ENCODE measurements at regions not wholly inside any gene's neighbourhood (a gene's known extent, or its start where the extent isn't known, plus 50 kb on each side); places are given as distances from the start of the nearest gene placed in this dataset.
"Not testable (repeated sequence)": the region's sequence is repeated elsewhere in the genome, so short reads cannot be mapped to it uniquely, and the experiment has no call there.

DNA sequence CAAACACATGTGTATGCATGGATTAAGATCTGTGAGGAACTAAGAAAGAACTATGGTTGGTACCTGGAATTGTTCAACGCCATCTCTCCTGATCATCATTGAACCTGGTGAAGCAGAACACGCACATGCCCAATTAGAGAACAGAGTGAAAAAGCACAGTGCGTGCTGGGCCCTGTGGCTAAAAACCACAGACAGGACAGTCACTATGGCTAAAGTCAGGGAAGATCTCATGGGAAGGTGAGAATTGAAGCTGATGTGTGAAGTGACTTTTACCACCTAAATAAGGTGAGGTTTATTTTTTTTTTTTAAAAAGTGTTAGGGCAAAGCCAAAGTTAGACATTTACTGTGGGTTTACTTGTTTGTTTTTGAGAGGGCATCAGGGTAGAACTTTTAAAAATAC is 215.0 kb downstream of the SLC38A4 start:
- DNase-seq: no peak

DNA sequence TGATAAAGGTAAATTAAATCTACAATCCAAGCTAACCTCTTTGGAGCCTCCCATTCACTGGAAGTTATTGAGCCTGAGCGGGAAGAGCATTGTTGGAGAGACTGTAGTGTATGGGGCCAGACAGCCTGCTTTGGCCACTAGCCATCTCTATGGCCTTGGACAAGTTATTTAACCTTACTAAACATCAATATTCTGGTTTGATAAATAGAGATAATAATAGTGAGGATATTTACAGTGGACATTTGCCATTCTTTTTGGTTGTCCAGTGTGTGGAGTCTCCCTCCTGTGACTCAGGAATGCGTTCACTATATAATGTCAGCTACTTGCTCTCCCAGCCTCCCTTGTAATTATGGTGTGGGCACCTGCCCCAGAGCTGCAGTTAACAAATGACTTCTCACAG is 216.1 kb downstream of the SLC38A4 start:
- DNase-seq: no peak

DNA sequence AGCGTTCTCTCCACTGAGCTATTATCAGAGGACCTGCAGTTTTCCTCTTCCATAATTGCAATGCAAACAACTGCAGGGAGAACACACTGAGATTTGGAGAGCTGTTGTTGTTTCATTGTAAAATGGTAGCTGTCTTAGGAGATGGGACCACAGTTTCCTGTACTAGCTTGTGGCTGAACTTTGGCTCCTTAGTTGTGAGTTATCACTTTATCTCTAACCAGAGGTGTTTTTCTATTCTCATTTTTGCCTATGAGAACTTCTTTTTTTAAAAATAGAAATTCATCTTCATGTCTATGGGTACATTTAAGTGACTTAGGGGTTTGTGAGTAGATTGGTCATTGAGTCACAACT is 216.5 kb downstream of the SLC38A4 start:
- no peak for DNase-seq

DNA sequence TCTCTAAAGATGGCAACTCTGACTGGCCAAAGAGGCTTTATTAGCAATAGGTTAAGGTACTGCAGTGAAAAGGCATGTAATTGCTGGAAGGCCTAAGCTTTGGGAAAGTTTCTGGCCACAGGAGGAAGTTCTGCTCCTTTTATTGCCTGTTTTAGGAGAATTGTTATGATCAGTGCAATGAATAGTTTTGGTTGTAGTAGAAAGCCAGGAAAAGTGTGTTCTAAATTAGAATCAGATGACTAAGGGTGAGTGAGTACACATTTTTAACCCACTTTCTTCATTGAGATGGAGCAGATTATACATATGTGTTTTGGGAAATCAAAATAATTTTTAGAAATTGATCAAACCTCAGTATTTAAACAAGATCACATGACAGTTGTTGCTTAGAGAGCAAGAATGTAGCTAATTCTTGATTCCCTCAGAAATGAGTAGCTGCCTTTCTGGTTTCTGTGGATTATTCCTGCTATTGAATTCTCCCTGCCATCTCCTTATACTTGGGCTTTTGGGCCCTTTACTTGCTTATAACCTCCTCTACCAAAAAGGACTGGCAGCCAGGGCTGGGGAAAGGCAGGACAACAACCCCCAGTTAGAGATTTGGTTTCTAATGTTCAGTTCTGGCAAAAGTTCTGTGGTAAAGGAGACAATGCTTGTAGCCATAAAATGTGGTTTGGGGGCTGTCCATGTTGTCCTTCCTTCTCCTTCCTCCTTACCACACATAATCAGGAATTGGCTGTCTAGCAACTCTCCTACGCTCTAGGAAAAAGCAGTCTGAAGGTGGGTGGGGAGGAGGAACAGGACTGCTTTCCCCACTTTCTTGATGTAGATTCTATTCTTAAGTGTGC is 217.1 kb downstream of the SLC38A4 start:
- no peak for DNase-seq

DNA sequence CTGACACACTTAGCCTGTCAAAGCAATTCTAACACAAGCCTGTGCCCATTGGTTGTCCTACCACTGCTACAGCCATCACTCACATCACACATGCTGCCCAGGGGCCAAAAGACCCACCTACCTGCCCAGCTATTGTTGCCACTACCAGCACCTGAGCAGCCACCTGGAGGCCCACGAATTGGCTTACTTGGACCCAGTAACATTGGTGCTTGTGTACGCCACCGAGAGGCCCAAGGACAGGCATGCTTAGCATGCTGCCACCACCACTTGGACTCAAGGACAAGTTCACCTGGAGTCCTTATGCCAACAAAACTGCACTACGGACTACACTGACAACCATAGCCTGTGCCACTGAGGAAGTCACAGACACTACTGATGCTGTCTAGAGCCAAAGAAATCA is 221.1 kb downstream of the SLC38A4 start:
- no peak for DNase-seq

DNA sequence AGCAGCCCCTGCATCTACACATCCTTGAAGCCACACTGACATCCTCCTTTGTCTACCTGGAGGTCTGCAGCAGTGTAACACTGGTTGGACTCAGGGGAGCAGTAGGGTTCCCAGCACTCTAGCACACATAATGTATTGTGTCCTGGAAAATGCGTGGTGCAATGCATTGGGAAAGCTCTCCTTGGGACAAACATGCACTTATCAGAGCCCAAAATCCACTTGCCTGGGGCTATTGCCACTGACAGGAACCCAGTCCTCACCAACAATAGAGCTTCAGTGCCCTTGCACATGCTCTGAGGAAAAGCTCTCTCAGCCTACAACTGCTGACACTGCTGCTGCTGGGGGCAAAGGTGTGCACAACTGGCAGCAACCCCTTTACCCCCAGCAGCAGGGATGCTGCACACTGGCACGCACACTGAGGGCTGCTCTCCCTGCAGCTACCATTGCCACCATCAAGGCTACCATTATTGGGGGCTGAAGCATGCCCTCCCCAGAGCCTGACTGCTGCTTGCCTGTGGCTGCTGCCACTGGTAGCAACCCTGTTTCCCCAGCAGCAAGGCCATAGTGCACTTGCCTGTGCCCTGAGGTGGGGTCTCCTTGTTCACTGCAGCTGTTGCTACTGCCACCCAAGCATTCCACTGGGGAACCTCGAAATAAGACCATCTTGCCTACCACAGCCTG is 221.9 kb downstream of the SLC38A4 start:
- DNase-seq: no peak

DNA sequence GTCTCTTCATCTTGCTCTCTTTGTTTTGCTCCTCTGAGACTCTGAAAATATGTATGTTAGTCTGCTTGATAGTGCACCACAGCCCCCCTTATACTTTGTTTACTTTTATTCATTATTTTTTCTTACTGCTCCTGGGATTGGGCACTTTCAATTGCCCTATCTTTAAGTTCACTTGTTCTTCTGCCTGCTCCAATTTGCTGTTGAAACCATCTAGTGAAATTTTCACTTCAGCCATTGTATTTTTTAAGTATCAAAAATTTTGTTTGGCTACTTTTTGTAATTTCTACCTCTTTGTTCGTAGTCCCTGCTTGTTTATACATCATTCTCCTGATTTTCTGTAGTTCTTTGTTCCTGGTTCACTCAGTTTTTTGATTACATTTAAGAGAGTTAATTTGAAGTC is 223.3 kb downstream of the SLC38A4 start:
- DNase-seq: no peak

DNA sequence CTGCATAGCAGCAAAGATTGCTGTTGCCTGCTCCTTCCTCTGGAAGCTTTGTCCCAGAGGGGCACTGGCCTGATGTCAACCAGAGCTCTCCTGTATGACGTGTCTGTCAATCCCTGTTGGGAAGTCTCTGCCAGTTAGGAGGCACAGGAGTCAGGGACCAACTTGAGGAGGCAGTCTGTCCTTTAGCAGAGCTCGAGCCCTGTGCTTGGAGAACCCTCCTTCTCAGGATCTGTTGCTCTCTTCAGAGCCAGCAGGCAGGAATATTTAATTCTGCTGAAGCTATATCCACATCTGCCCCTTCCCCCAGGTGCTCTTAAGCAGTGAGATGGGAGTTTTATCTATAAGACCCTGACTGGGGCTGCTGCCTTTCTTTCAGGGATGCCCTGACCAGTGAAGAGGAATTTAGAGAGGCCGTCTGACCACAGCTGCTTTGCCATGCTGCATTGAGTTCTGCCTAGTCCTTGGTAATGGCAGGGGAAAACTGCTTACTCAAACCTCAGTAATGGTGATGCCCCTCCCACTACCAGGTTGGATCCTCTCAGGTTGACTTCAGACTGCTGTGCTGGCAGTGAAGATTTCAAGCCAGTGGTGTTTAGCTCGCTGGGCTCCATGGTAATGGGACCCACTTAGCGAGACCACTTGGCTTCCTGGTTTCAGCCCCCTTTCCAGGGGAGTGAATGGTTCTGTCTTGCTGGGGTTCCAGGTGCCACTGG is 218.6 kb upstream of the SLC38A2 start:
- DNase-seq: no peak

DNA sequence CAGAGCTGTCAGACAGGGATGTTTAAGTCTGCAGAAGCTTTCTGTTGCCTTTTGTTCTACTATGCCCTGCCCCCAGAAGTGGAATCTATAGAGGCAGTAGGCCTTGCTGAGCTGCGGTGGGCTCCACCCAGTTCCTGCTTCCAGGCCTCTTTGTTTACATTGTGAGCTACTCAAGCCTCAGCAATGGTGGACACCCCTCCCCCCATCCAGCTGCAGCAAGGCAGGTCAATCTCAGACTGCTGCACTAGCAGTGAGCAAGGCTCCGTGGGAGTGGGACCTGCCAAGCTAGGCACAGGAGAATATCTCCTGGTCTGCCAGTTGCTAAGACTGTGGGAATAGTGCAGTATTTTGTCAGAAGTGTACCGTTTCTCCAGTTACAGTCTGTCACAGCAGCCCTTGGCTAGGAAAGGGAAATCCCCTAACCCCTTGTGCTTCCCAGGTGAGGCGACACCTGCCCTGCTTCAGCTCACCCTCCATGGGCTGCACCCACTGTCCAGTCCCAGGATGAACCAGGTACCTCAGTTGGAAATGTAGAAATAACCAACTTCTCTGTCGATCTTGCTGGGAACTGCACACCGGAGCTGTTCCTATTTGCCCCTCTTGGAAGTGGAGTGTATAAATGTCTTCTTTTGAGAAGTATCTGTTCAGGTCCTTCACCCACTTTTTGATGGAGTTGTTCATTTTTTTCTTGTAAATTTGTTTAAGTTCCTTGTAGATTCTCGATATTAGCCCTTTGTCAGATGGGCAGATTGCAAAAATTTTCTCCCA is 213.5 kb upstream of the SLC38A2 start:
- no peak for DNase-seq

DNA sequence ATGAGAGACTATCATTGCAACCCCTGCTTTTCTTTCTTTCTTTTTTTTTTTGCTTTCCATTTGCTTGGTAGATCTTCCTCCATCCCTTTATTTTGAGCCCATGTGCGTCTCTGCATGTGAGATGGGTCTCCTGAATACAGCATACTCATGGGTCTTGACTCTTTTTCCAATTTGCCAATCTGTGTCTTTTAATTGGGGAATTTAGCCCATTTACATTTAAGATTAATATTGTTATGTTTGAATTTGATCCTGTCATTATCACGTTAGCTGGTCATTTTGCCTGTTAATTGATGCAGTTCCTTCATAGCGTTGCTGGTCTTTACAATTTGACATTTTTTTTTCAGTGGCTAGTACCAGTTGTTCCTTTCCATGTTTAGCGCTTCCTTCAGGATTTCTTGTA is 211.5 kb upstream of the SLC38A2 start:
- not testable (repeated sequence) for DNase-seq

DNA sequence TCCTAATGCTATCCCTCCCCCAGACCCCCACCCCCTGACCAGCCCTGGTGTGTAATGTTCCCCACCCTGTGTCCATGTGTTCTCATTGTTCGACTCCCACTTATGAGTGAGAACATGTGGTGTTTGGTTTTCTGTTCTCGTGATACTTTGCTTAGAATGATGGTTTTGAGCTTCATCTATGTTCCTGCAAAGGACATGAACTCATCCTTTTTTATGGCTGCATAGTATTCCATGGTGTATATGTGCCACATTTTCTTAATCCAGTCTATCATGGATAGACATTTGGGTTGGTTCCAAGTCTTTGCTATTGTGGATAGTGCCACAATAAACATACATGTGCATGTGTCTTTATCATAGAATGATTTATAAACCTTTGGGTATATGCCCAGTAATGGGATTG is 209.4 kb upstream of the SLC38A2 start:
- not testable (repeated sequence) for DNase-seq

DNA sequence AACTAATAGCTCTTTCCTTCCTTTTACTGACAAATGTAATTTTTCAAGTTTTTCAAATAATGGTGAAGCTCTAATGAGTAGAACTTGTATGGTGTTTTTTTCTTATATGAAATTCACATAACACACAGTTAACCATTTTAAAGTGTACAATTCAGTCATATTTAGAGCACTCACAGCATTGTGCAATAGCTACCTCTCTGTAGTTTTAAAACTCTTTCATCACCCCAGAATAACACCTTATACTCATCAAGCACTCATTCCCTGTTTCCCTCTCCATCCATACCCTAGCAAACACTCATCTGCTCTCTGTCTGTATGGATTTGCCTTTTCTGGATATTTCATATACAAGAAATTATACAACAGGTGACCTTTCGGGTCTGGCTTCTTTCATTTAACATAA is 207.9 kb upstream of the SLC38A2 start:
- DNase-seq: no peak

DNA sequence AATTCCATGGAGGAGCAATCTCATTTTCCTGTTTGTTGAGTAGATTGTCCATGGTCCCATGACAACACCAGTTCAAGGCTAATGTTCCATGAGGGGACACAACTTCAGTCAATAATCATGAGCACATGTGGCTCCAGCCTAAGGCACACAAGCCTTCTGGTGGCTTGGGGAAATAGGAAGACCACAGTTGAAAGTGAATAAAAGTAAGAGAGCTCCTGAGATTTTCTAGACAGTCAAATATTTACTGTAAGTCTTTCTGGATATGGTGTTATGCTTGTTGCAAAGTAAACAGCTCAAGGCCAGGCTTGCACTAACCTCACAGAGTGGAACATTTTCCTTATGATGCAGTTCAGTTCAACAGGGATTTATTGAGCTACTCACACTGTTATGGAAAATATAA is 206.9 kb upstream of the SLC38A2 start:
- no peak for DNase-seq

DNA sequence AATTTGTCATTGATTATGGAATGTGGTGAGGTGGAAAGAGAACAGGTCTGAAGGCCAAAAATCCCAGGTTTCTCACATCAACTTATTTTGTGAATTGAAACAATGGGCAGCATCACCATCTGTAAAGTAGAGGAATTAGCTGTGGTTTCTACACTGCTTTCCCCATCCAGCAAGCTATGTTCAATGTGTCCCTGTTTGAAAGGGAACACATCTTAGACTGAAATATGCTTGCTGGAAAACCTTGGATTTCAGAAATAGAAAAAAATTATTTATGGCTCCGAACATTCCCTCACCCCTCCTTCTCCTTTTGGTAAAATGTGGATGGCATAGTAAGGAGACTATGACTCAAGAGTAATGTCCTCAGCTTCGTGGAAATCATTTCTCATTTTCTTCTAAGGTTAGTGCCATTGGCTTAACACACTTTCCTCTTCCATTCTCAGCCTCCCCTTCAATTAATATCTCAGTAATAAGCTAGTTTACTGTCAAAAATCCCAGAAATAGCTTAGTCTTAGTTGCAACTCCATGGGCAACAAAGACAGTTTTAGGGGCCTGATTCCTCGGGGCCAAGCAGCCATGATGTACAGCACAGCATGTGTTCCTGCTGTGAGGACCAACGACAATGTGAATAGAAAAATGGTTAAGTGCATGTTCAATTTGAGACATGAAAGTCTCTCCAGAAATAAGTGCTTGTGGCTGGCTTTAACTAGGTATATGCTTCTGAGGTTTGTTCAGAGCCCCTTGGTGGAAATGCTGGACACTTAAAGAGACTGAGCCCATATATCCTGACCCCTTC is 205.8 kb upstream of the SLC38A2 start:
- no peak for DNase-seq

DNA sequence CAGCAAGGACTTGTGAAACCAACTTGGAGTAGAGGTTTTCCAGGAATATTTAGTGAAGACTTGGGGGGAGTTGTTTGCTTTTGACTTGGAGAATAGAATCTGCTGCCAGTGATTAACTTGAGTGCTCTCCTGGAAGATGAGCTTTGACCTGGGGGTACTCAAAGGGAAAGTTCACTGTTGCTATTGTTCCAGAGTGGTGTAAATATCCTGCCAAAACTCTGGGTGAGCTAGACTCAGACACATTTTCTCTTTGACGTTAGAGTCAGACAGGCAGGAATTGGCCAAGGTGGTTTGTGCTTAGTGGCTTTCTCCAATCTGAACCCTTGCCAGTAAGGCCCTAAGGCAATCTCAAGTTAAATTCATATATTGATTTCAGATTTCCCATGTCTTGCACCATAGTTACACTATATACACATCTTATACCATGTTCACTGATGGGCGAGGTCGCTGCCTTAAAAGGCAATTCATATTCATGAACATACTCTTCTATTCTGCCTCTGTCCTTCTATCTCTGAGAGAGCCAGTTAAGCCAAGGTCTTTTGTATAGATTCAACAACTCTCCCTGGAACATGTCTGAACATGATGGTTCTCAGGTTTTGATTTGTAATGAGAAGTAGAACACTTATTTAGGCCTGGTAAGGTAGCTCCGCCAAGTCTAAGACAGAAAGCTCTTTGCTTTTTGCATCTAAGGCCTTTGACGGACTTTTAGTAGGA is 204.6 kb upstream of the SLC38A2 start:
- DNase-seq: no peak

DNA sequence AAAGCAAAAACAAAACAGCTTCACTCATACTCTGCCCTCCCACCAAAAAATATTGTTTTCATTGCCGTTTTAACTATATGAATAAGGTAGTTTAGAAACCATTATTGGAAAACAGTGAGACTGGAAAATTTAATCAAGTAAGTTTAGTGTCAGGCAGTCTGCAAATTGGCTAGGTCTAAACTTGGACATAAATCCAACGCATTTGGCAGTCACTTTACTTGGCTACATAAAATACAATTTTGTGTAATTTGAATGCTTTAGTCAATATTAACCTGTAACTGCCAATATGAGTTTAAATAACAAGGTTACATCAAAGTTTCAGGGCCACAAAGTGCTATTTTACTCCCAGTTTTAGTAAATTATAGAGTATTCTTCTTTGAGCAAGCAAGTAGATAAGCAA is 202.3 kb upstream of the SLC38A2 start:
- no peak for DNase-seq

DNA sequence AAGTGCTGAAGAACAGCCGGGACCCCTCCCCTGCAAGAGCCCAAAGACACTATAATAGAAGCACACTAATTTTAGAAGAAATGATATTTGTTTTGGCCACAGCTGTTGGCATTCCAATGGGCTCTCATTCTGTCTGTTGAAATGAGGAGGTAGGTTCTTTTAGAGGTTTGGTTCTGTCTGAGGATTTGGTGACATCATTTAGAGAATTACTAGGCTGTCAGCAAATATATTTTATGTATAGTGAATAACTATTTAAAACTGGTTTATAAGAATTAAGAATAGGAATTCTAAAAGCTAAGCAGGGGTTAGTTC is 200.7 kb upstream of the SLC38A2 start:
- DNase-seq: no peak

DNA sequence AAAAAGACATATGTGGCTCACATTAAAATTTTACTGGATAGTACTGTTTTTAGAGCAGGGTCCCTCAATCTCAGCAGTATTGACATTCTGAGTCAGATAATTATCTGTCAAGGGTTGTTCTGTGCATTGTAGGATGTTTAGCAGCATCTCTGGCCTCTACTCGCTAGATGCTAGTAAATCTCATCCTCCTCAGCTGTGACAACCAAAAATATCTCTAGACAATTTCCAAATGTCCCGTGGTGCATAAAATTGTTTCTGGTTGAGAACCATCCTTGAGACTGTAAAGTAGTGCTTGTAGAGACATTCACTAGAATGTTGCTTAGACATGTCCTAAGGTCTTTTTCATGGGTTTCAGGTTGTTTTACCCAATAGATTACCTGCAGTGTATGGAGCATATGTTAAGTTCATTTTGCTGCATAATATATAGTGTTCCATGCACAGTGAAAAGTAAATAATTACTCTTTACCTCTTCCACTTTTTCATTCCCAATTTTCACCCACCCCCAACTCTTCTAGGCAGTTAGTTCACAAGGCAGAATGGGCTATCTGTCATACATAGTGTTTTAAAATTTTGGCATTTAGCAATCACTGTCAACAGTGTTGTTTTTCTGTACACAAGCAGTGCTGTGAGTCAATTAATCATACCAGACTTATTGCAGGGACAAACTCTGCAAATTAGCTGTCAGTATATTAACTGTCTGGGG is 200.2 kb upstream of the SLC38A2 start:
- no peak for DNase-seq

DNA sequence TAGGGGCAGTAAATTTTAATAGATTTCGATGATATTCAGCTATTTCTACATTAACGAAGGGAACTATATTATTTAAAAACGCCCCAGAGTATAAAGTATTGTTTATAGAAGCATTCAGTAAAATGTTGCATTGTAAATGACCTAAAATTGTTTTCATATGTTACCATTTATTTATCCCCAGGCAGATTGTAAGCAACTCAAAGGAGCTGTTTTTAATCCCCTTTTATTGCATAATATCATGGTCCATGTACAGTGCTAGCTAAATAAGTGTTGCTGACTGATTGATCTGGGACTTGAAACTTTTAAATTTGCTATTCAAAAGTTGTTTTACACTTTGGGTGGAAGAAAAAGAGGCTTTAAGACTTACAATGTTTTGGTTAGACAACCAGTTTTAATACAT is 199.0 kb upstream of the SLC38A2 start:
- DNase-seq: no peak

DNA sequence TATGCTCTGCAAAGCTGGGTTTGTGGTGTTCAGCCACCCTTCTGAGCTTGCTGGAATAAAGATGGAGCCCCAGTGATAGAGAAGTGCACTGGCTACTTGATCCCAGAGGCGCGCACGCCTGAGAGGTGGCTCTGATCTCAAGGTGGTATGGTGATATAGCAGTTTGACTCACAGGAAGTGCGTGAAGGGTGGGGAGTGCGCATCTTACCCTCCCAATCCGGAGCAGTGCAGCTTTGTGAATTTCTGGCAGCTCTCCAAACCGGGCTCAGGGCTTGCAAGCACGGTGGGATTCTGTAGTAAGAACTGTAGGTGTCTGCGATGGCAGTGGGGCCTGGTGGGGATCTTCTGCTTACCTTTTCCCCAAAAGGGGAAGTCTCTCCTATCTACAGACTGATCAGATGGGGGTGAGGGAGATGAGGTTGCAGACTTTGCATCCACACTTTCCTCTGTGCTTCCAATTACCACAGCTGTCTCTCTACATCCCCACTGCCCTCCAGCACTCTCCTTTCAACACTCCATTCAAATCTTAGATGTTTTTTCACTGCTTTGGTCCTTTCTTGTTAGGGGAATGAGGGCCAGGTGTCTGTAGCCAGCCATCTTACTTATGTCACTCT is 197.4 kb upstream of the SLC38A2 start:
- DNase-seq: no peak

DNA sequence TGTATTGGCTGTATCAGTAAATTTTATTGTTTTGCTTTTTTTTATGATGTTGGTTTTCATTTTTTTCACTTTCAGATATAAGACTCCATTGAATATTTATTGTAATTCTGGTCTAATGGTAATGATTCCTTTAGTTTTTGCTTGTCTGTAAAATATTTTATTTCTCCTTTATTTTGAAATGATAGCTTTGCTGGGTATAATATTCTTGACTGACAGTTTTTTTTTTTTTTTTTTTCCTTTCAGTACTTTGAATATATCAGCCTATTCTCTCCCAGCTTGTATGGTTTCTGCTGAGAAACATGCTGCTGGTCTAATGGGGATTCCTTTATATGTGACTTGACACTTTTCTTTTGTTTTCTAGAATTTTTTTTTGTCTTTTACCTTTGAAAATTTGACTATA is 195.1 kb upstream of the SLC38A2 start:
- no peak for DNase-seq

All from COR-L47 (cell line).